ENCODE measurements at regions not wholly inside any gene's neighbourhood (a gene's known extent, or its start where the extent isn't known, plus 50 kb on each side); places are given as distances from the start of the nearest gene placed in this dataset.

DNA sequence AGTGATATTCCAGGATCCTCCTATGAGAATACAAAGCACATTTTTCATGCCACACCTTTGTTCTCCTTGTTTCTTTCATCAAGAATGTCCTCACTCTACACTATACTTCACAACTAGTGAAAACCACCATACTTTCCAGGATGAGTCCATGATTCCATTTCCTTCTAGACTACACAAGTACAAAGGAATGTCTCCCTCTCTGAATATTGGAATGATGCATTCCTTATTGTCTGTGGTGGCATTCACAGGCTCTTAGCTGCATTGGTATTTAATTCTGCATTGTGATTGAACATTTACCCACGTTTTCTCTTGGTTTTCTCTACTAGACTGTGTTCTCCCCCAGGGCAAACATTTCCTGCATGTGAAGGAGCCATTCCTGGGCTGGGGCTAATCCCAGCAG lies 217.5 kb downstream of the RAP2B start:
- no peaks in the 10 kb centered on the region for H3K4me1 Mint-ChIP-seq (ENCODE audit: low read depth, unreplicated experiment)
- intact Hi-C loops (cut with micrococcal nuclease; ENCODE audit: unreplicated experiment), result no loop called here
- Histone ChIP-seq H3K9me3 (no peaks in the 10 kb centered on the region), H3K27me3 (replicated peaks; ENCODE audit: control insufficient read depth, insufficient read depth, low read length) (no peaks in the 10 kb centered on the region), H3K4me3 (ENCODE audit: low read depth, low read length) (no peak overlapping the region), H3K36me3 (ENCODE audit: control insufficient read depth, insufficient read depth, low read length) (no peaks in the 10 kb centered on the region), H3K4me1 (no peaks in the 10 kb centered on the region)
- no peaks in the 10 kb centered on the region for H3K36me3 Mint-ChIP-seq (ENCODE audit: insufficient read depth, unreplicated experiment)
- BruUV-seq (replicated peaks), result no TSS peak
- H3K27me3 Mint-ChIP-seq (ENCODE audit: insufficient read depth, unreplicated experiment), result no peaks in the 10 kb centered on the region
- H3K9me3 Mint-ChIP-seq (ENCODE audit: unreplicated experiment), result no peaks in the 10 kb centered on the region
- H3K27ac Mint-ChIP-seq (ENCODE audit: unreplicated experiment), result no peak overlapping the region
- ChIA-PET CTCF (no interaction called here), POLR2A (no interaction called here)
- no peak for DNase-seq
- TF ChIP-seq, protein P1, sequence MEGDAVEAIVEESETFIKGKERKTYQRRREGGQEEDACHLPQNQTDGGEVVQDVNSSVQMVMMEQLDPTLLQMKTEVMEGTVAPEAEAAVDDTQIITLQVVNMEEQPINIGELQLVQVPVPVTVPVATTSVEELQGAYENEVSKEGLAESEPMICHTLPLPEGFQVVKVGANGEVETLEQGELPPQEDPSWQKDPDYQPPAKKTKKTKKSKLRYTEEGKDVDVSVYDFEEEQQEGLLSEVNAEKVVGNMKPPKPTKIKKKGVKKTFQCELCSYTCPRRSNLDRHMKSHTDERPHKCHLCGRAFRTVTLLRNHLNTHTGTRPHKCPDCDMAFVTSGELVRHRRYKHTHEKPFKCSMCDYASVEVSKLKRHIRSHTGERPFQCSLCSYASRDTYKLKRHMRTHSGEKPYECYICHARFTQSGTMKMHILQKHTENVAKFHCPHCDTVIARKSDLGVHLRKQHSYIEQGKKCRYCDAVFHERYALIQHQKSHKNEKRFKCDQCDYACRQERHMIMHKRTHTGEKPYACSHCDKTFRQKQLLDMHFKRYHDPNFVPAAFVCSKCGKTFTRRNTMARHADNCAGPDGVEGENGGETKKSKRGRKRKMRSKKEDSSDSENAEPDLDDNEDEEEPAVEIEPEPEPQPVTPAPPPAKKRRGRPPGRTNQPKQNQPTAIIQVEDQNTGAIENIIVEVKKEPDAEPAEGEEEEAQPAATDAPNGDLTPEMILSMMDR (IDR thresholded peaks at IDR 0.05; ENCODE audit: insufficient read depth in 1 of 2, low read depth in 1 of 2, low read length in 1 of 2, severe bottlenecking in 1 of 2, unreplicated experiment in 1 of 2), result no peak
- no peak overlapping the region for H3K4me3 Mint-ChIP-seq (ENCODE audit: unreplicated experiment)

DNA sequence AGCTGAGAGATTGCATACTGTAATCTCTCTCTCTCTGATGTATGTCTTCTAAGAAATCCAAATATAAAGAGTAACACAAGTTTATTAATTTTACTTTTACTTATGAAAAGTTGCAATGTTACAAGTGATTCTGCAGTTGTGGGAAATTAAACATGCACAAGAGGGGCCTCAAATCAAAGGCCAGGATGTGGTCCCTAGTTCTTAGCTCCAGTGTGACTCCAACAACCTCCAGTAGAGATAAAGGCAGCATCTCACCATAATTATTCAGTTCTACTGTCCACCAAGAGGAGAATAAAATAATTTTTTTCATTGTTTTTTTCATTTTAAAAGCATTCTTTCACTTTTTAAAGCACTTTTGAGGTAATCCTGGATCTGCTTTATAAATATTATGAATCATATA lies 223.3 kb downstream of the RAP2B start:
- no peak for DNase-seq
- POLR2A ChIA-PET, result no interaction called here
- Histone ChIP-seq H3K9me3 (no peaks in the 10 kb centered on the region), H3K4me1 (no peaks in the 10 kb centered on the region), H3K36me3 (ENCODE audit: control insufficient read depth, insufficient read depth, low read length) (no peaks in the 10 kb centered on the region), H3K27me3 (replicated peaks; ENCODE audit: control insufficient read depth, insufficient read depth, low read length) (no peaks in the 10 kb centered on the region), H3K4me3 (ENCODE audit: low read depth, low read length) (no peak overlapping the region)
- Mint-ChIP-seq H3K9me3 (ENCODE audit: unreplicated experiment) (no peaks in the 10 kb centered on the region), H3K4me1 (ENCODE audit: low read depth, unreplicated experiment) (no peaks in the 10 kb centered on the region), H3K27ac (ENCODE audit: unreplicated experiment) (no peak overlapping the region), H3K4me3 (ENCODE audit: unreplicated experiment) (no peak overlapping the region), H3K27me3 (ENCODE audit: insufficient read depth, unreplicated experiment) (no peaks in the 10 kb centered on the region), H3K36me3 (ENCODE audit: insufficient read depth, unreplicated experiment) (no peaks in the 10 kb centered on the region)
- intact Hi-C loops (cut with micrococcal nuclease; ENCODE audit: unreplicated experiment), result no loop called here
- CTCF ChIA-PET, result no interaction called here
- TF ChIP-seq, protein P1 (IDR thresholded peaks at IDR 0.05; ENCODE audit: insufficient read depth in 1 of 2, low read depth in 1 of 2, low read length in 1 of 2, severe bottlenecking in 1 of 2, unreplicated experiment in 1 of 2), result no peak
- BruUV-seq (replicated peaks), result no TSS peak

DNA sequence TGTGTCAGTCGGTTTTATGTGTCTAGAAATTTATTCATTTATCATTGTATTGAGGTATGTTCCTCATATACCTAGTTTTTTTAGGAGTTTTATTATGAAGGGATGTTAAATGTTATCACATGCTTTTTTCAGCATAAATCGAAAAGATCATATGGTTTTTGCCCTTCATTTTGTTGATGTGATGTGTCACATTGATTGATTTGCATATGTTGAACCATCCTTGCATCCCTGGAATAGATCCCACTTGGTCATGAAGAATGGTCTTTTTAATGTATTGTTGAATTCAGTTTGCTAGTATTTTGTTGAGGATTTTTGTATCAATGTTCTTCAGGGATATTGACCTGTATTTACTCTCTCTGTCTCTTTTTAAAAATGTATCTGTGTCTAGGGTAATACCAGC lies 230.3 kb downstream of the RAP2B start:
- ChIA-PET POLR2A (no interaction called here), CTCF (no interaction called here)
- TF ChIP-seq, protein P1 (IDR thresholded peaks at IDR 0.05; ENCODE audit: insufficient read depth in 1 of 2, low read depth in 1 of 2, low read length in 1 of 2, severe bottlenecking in 1 of 2, unreplicated experiment in 1 of 2), result no peak
- Mint-ChIP-seq H3K4me3 (ENCODE audit: unreplicated experiment) (no peak overlapping the region), H3K36me3 (ENCODE audit: insufficient read depth, unreplicated experiment) (no peaks in the 10 kb centered on the region), H3K27me3 (ENCODE audit: insufficient read depth, unreplicated experiment) (no peaks in the 10 kb centered on the region), H3K27ac (ENCODE audit: unreplicated experiment) (no peak overlapping the region), H3K9me3 (ENCODE audit: unreplicated experiment) (peaks cover 21% of the 10 kb centered on the region), H3K4me1 (ENCODE audit: low read depth, unreplicated experiment) (no peaks in the 10 kb centered on the region)
- Histone ChIP-seq H3K36me3 (ENCODE audit: control insufficient read depth, insufficient read depth, low read length) (no peaks in the 10 kb centered on the region), H3K9me3 (peaks cover 3% of the 10 kb centered on the region; the same call in 1 of the 2 replicates), H3K4me3 (ENCODE audit: low read depth, low read length) (no peak overlapping the region), H3K27me3 (replicated peaks; ENCODE audit: control insufficient read depth, insufficient read depth, low read length) (no peaks in the 10 kb centered on the region), H3K4me1 (no peaks in the 10 kb centered on the region)
- intact Hi-C loops (cut with micrococcal nuclease; ENCODE audit: unreplicated experiment), result no loop called here
- DNase-seq, result no peak
- BruUV-seq (replicated peaks), result no TSS peak

Measured in Caco-2 (cell line).